ENCODE measurements at regions not wholly inside any gene's neighbourhood (a gene's known extent, or its start where the extent isn't known, plus 50 kb on each side); places are given as distances from the start of the nearest gene placed in this dataset.

GRCh38 chr2:105653302-105653701, 91.4 kb upstream of the NCK2 start:
- TF ChIP-seq EZH2 (IDR thresholded peaks at IDR 0.05; ENCODE audit: insufficient read depth, poor library complexity, severe bottlenecking) (no peak), EZH2phosphoT487 (IDR thresholded peaks at IDR 0.05; ENCODE audit: insufficient read depth, low read depth) (no peak)
